ENCODE measurements at regions not wholly inside any gene's neighbourhood (a gene's known extent, or its start where the extent isn't known, plus 50 kb on each side); places are given as distances from the start of the nearest gene placed in this dataset.

DNA sequence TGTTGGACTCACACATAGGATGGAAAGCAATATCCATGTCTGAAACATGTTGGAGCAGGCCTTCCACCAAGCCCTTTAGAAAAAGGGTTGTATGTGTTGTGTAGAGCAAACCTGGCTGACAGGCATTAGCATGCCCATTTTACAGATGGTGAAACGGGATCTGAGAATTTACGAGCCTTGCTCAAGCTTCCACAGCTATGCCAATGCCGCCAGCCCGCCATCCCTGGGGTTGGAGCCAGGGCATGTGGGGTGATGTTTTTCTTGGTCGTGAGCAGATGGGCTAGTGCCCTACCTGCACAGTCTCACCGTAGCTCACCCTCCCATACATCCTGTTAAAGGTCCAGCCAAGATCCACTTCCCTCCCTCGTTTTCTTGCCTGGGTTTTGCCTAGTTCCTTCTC, 97.5 kb upstream of the TLE3 start:
- H3K36me3 ChIP-seq (ENCODE audit: control insufficient read depth, insufficient read depth, low read length): no peaks in the 10 kb centered on the region
- TF ChIP-seq, protein P1, sequence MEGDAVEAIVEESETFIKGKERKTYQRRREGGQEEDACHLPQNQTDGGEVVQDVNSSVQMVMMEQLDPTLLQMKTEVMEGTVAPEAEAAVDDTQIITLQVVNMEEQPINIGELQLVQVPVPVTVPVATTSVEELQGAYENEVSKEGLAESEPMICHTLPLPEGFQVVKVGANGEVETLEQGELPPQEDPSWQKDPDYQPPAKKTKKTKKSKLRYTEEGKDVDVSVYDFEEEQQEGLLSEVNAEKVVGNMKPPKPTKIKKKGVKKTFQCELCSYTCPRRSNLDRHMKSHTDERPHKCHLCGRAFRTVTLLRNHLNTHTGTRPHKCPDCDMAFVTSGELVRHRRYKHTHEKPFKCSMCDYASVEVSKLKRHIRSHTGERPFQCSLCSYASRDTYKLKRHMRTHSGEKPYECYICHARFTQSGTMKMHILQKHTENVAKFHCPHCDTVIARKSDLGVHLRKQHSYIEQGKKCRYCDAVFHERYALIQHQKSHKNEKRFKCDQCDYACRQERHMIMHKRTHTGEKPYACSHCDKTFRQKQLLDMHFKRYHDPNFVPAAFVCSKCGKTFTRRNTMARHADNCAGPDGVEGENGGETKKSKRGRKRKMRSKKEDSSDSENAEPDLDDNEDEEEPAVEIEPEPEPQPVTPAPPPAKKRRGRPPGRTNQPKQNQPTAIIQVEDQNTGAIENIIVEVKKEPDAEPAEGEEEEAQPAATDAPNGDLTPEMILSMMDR (IDR thresholded peaks at IDR 0.05; ENCODE audit: insufficient read depth, low read length, poor library complexity, severe bottlenecking): no peak
- DNase-seq (ENCODE audit: low read depth): peak; percentile 12
- peaks cover 7% of the 10 kb centered on the region for H3K27me3 ChIP-seq (ENCODE audit: control insufficient read depth, insufficient read depth, low read length)
- no peak overlapping the region for H3K4me3 ChIP-seq (ENCODE audit: low read depth, low read length)

DNA sequence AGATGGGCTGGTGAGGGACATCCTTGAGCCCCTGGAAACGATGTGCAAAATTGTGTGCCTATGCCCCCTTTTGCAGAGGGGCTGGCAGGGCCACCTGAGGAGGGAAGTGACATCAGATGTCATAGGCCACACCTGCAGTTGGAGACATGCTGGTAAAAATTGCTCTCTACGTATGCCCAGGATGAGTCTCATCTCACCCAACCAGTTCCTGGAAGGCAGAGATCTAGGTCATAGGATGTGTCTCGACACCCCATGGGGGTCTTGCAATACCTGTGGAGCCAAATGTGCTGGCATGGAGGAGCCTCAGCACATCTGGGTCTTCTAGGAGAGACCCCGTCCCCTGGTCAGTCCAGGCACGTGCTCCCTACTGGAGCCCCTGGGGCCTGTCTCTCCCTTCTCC, 96.5 kb upstream of the TLE3 start:
- TF ChIP-seq, protein P1 (IDR thresholded peaks at IDR 0.05; ENCODE audit: insufficient read depth, low read length, poor library complexity, severe bottlenecking): no peak
- DNase-seq (ENCODE audit: low read depth): no peak

DNA sequence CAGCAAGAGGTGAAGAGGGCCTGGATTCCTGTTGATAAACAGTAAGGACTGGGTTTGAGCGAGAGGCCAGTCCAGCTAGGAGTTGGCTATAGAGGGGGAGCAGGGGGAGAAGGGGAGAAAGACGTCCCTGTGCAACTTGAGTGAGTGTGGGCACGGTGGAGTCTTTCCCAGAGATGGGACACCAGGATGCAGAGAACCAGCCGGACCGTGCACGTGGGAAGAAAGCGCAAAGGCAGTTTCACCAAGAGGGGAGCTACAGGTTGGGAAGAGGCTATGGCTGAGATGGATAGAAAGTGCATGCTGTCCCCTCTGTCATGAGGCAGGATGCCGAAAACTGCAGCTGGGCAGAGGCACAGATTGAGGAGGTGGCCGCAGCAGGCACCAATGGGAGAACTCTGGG, 96.0 kb upstream of the TLE3 start:
- Histone ChIP-seq H3K36me3 (ENCODE audit: control insufficient read depth, insufficient read depth, low read length) (no peaks in the 10 kb centered on the region), H3K4me3 (ENCODE audit: low read depth, low read length) (no peak overlapping the region), H3K27me3 (ENCODE audit: control insufficient read depth, insufficient read depth, low read length) (peaks cover 8% of the 10 kb centered on the region)
- DNase-seq (ENCODE audit: low read depth): no peak
- TF ChIP-seq, protein P1 (IDR thresholded peaks at IDR 0.05; ENCODE audit: insufficient read depth, low read length, poor library complexity, severe bottlenecking): no peak

More for the DNA sequence above, 96.5 kb upstream of the TLE3 start:
- Histone ChIP-seq H3K27me3 (ENCODE audit: control insufficient read depth, insufficient read depth, low read length) (peaks cover 10% of the 10 kb centered on the region), H3K4me3 (ENCODE audit: low read depth, low read length) (no peak overlapping the region), H3K36me3 (ENCODE audit: control insufficient read depth, insufficient read depth, low read length) (no peaks in the 10 kb centered on the region)

DNA sequence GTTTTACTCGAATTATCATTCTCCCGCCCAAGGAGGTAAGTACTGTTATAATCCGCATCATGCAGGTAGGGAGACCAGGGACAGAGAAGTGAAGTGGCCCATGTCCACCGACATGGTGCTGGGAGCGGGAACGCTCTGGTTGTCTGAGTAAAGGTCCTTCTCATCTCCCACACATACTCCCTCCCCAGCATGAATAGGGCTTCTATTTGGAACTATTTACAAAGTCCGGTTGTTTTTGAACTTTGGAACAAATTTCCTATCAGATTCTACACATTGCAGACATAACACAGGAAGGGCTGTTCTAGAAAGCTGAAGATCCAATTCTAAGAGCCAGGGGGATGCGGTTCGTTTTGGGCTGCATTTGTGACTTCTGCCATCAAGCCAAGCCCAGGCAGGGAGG, 94.8 kb upstream of the TLE3 start:
- DNase-seq (ENCODE audit: low read depth): no peak
- Histone ChIP-seq H3K27me3 (ENCODE audit: control insufficient read depth, insufficient read depth, low read length) (peaks cover 11% of the 10 kb centered on the region), H3K36me3 (ENCODE audit: control insufficient read depth, insufficient read depth, low read length) (no peaks in the 10 kb centered on the region), H3K4me3 (ENCODE audit: low read depth, low read length) (no peak overlapping the region)
- TF ChIP-seq, protein P1 (IDR thresholded peaks at IDR 0.05; ENCODE audit: insufficient read depth, low read length, poor library complexity, severe bottlenecking): no peak

DNA sequence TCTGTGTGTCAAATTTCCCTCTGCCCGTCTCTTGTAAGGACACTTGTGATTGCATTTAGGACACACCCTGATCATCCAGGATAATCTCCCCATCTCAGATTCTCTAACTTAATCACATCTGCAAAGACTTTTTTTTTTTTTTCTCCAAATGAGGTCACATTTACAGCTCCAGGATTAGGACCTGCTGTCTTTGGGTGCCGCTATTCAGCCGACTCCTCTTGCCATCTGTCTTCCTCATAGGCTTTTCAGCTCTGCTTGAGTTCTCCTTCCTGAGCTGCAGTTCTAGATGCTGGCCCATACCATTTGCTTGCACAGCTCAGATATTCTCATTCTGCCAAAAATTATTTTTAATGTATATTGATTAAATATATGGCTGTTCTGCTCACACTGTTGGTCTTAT, 94.3 kb upstream of the TLE3 start:
- TF ChIP-seq, protein P1 (IDR thresholded peaks at IDR 0.05; ENCODE audit: insufficient read depth, low read length, poor library complexity, severe bottlenecking): no peak
- Histone ChIP-seq H3K4me3 (ENCODE audit: low read depth, low read length) (no peak overlapping the region), H3K27me3 (ENCODE audit: control insufficient read depth, insufficient read depth, low read length) (peaks cover 11% of the 10 kb centered on the region), H3K36me3 (ENCODE audit: control insufficient read depth, insufficient read depth, low read length) (no peaks in the 10 kb centered on the region)
- DNase-seq (ENCODE audit: low read depth): no peak

DNA sequence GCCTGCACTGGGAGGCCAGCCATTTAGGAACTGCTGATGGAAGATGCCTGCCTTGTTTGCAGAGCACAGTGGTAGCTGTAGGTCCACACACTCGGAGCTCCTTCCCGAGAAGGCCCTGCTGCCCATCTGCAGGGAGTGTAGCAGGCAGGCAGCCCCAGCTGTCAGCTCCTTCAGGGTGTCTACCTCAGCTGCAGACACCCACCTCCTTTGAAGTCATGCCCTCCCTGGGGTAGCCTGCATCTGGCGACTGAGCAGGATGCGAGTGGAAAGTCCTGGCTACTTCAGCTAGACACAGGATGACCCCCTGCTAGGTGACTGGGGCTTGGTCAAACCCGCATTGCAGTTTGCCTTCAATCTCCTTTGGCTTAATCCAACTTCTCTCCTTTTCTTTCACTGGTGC, 93.2 kb upstream of the TLE3 start:
- DNase-seq (ENCODE audit: low read depth): no peak
- TF ChIP-seq, protein P1 (IDR thresholded peaks at IDR 0.05; ENCODE audit: insufficient read depth, low read length, poor library complexity, severe bottlenecking): no peak
- H3K27me3 ChIP-seq (ENCODE audit: control insufficient read depth, insufficient read depth, low read length): peaks cover 11% of the 10 kb centered on the region
- no peaks in the 10 kb centered on the region for H3K36me3 ChIP-seq (ENCODE audit: control insufficient read depth, insufficient read depth, low read length)
- H3K4me3 ChIP-seq (ENCODE audit: low read depth, low read length): no peak overlapping the region
